SK-N-SH (cell line): ENCODE measurements at regions not wholly inside any gene's neighbourhood (a gene's known extent, or its start where the extent isn't known, plus 50 kb on each side); places are given as distances from the start of the nearest gene placed in this dataset.
A peak's percentile ranks its signal among the peaks of the same experiment; 100 is the strongest.

Source experiments
- CTCF ChIA-PET: fragments of 300-600, 350-600 bp; formaldehyde crosslinking; extraction: SDS; loops from one replicate; lab custom pipeline; 2021; lab: Yijun Ruan, JAX
- POLR2A ChIA-PET: fragments of 350-600 bp; sonication (Branson Sonifier 250); formaldehyde crosslinking; extraction: SDS; loops from one replicate; lab custom pipeline; 2020; ENCODE audit warnings: antibody characterized with exemption, inconsistent platforms; lab: Yijun Ruan, JAX
- DNase-seq: peaks from one replicate; pipeline ENCODE4 v3.0.0; 2012
- H2AFZ ChIP-seq: fragments of 200-600 bp; sonication (generic); 2 replicates; pipeline ENCODE4 v1.8.1; 2016; ENCODE audit warnings: antibody characterized with exemption, mild to moderate bottlenecking, low read depth
- H3F3A ChIP-seq: fragments of 200-600 bp; sonication (generic); replicated peaks from 2 replicates; pipeline ENCODE3; 2016; ENCODE audit warnings: antibody characterized with exemption, mild to moderate bottlenecking; ENCODE audit not compliant: insufficient read depth
- H3K27ac ChIP-seq, 2 experiments: fragments of 200-500 bp in 1 of 2; fragments of 200-600 bp in 1 of 2; sonication (Bioruptor generic) in 1 of 2; sonication (generic), shearing (Covaris generic) in 1 of 2; 2 replicates each; pipeline versions ENCODE4 v1.5.1 to v1.6.1; 2014 to 2016; ENCODE audit warnings: low read depth in 2 of 2, inconsistent platforms in 1 of 2, low read length in 1 of 2, mild to moderate bottlenecking in 1 of 2, mixed read lengths in 1 of 2
- H3K27me3 ChIP-seq: fragments of 200-600 bp; sonication (generic), shearing (Covaris generic); 2 replicates; pipeline ENCODE4 v1.6.1; 2016; ENCODE audit warnings: mixed run types; ENCODE audit not compliant: insufficient read depth
- H3K36me3 ChIP-seq, 2 experiments: fragments of 200-500 bp in 1 of 2; fragments of 200-600 bp in 1 of 2; sonication (Bioruptor generic) in 1 of 2; sonication (generic) in 1 of 2; replicated peaks in 1 of 2; 2 replicates each; pipeline versions ENCODE3 to v1.5.1; 2014 to 2016; ENCODE audit warnings: low read length in 1 of 2, mild to moderate bottlenecking in 1 of 2; ENCODE audit not compliant: insufficient read depth in 2 of 2, control insufficient read depth in 1 of 2
- H3K4me1 ChIP-seq, 2 experiments: fragments of 200-500 bp in 1 of 2; fragments of 200-600 bp in 1 of 2; sonication (Bioruptor generic) in 1 of 2; sonication (generic), shearing (Covaris generic) in 1 of 2; 2 replicates each; pipeline versions ENCODE4 v1.5.1 to v1.6.1; 2014 to 2016; ENCODE audit warnings: low read depth in 1 of 2, low read length in 1 of 2, mixed run types in 1 of 2; ENCODE audit not compliant: insufficient read depth in 2 of 2, control insufficient read depth in 1 of 2
- H3K4me2 ChIP-seq: fragments of 200-600 bp; sonication (generic), shearing (Covaris generic); 2 replicates; pipeline ENCODE4 v1.6.1; 2017; ENCODE audit warnings: mixed run types
- H3K4me3 ChIP-seq, 2 experiments: fragments of 200-500 bp in 1 of 2; fragments of 200-600 bp in 1 of 2; sonication (Bioruptor generic) in 1 of 2; sonication (generic), shearing (Covaris generic) in 1 of 2; 2 replicates each; pipeline versions ENCODE4 v1.5.1 to v1.8.1; 2014 to 2016; ENCODE audit warnings: low read depth in 2 of 2, inconsistent platforms in 1 of 2, low read length in 1 of 2, mild to moderate bottlenecking in 1 of 2, mixed read lengths in 1 of 2, moderate library complexity in 1 of 2
- H3K79me2 ChIP-seq: fragments of 200-600 bp; sonication (generic); 2 replicates; pipeline ENCODE4 v1.8.1; 2017; ENCODE audit warnings: mild to moderate bottlenecking; ENCODE audit not compliant: insufficient read depth
- H3K9ac ChIP-seq: fragments of 200-600 bp; sonication (generic); 2 replicates; pipeline ENCODE4 v1.6.1; 2017; ENCODE audit warnings: mixed run types
- H3K9me2 ChIP-seq: fragments of 200-600 bp; sonication (generic); 2 replicates; pipeline ENCODE4 v1.6.1; 2017; ENCODE audit warnings: mixed run types
- H3K9me3 ChIP-seq: fragments of 200-600 bp; sonication (generic); 2 replicates; pipeline ENCODE4 v1.6.1; 2017; ENCODE audit warnings: mixed run types, mild to moderate bottlenecking, moderate library complexity
- H4K20me1 ChIP-seq: fragments of 200-600 bp; sonication (generic); 2 replicates; pipeline ENCODE4 v1.6.1; 2017; ENCODE audit warnings: mild to moderate bottlenecking, mixed run types; ENCODE audit not compliant: insufficient read depth
- CTCF ChIP-seq: fragments of 200-600 bp; sonication (generic); IDR thresholded peaks from 2 replicates; pipeline ENCODE4 v1.6.1; 2017; ENCODE audit warnings: antibody characterized with exemption, mild to moderate bottlenecking, moderate library complexity
- EZH2phosphoT487 ChIP-seq: fragments of 200-600 bp; sonication (generic); IDR thresholded peaks from 2 replicates; pipeline ENCODE4 v1.6.1; 2017; ENCODE audit warnings: low read depth, mixed run types, mild to moderate bottlenecking, antibody characterized with exemption, moderate library complexity, borderline replicate concordance
- JUND ChIP-seq: IDR thresholded peaks from 2 replicates; pipeline ENCODE4 v1.4.0; 2012
- POLR2AphosphoS5 ChIP-seq: IDR thresholded peaks from 2 replicates; pipeline ENCODE4 v1.6.1; 2012; ENCODE audit warnings: low read depth, low read length
- RXRA ChIP-seq: IDR thresholded peaks from 2 replicates; pipeline ENCODE4 v1.4.0; 2012; ENCODE audit warnings: low read depth, mild to moderate bottlenecking, borderline replicate concordance
- SMC3 ChIP-seq: IDR thresholded peaks from 2 replicates; pipeline ENCODE4 v1.6.1; 2012; ENCODE audit warnings: low read depth, low read length, improper control_type of control experiment
- TAF1 ChIP-seq: IDR thresholded peaks from 2 replicates; pipeline ENCODE4 v1.6.1; 2012; ENCODE audit warnings: low read depth, mild to moderate bottlenecking, low read length, moderate library complexity, borderline replicate concordance
- WGBS: methylation state at CpG from one replicate; pipeline ENCODE4 v1.1.6; 2017; ENCODE audit warnings: low lambda C conversion rate; 5-methylcytosine and 5-hydroxymethylcytosine counted together
- TF ChIP-seq, protein P1 (sequence below): IDR thresholded peaks from 2 replicates; pipeline ENCODE4; 2012
- TF ChIP-seq, protein P2 (sequence below): IDR thresholded peaks from 2 replicates; pipeline ENCODE4 v1.4.0; 2012; ENCODE audit warnings: low read depth, borderline replicate concordance

DNA sequence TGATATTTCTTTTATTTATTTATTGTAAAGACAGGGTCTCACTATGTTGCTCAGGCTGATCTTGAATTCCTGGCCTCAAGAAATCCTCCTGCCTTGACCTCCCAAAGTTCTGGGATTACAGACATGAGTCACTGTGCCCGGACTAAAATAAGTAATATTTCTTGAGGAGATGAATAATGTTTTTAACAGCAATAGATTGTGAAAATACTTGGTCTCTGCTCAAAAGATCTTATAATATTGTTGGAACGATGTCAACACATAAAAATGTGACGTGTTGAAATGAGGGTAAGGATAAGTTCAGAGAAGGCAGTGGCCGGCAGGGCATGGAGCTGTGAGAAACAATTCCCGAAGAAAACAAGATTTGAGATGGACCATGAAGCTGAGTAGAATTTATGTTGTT lies 178.7 kb downstream of the GJA1 start:
- H3K36me3 ChIP-seq: no peaks in the 10 kb centered on the region
- no peak overlapping the region for H3K9ac ChIP-seq
- ChIA-PET POLR2A (no interaction called here), CTCF (no interaction called here)
- no peak for TF ChIP-seq JUND
- TF ChIP-seq, protein P1, sequence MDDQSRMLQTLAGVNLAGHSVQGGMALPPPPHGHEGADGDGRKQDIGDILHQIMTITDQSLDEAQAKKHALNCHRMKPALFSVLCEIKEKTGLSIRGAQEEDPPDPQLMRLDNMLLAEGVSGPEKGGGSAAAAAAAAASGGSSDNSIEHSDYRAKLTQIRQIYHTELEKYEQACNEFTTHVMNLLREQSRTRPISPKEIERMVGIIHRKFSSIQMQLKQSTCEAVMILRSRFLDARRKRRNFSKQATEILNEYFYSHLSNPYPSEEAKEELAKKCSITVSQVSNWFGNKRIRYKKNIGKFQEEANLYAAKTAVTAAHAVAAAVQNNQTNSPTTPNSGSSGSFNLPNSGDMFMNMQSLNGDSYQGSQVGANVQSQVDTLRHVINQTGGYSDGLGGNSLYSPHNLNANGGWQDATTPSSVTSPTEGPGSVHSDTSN: no peak
- no peak for TF ChIP-seq SMC3
- TF ChIP-seq RXRA: no peak
- no peak for TF ChIP-seq EZH2phosphoT487
- TF ChIP-seq TAF1: no peak
- TF ChIP-seq, protein P2, sequence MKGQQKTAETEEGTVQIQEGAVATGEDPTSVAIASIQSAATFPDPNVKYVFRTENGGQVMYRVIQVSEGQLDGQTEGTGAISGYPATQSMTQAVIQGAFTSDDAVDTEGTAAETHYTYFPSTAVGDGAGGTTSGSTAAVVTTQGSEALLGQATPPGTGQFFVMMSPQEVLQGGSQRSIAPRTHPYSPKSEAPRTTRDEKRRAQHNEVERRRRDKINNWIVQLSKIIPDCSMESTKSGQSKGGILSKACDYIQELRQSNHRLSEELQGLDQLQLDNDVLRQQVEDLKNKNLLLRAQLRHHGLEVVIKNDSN: no peak
- H3K9me2 ChIP-seq: peaks cover 2% of the 10 kb centered on the region
- no peaks in the 10 kb centered on the region for H3K4me1 ChIP-seq
- 82% methylated on average over 5 of the region's 5 CpGs for WGBS
- no peaks in the 10 kb centered on the region for H3K79me2 ChIP-seq
- DNase-seq: no peak
- no peak overlapping the region for H2AFZ ChIP-seq
- H3K4me2 ChIP-seq: no peak overlapping the region
- H3K27me3 ChIP-seq: no peaks in the 10 kb centered on the region
- H4K20me1 ChIP-seq: no peaks in the 10 kb centered on the region
- H3F3A ChIP-seq: no peaks in the 10 kb centered on the region
- H3K27ac ChIP-seq: no peak overlapping the region
- H3K4me3 ChIP-seq: no peak overlapping the region
- H3K9me3 ChIP-seq: no peaks in the 10 kb centered on the region

GRCh38 chr6:121615493-121615892 lies 180.0 kb downstream of the GJA1 start:
- no peak for TF ChIP-seq POLR2AphosphoS5
- TF ChIP-seq CTCF: peak; percentile 33; the same call in 1 of the 2 replicates
- TF ChIP-seq, all 33 proteins: peak for 1
- Histone ChIP-seq H2AFZ (no peak overlapping the region), H3K4me2 (no peak overlapping the region), H3K4me3 (no peak overlapping the region), H3F3A (no peaks in the 10 kb centered on the region), H3K9ac (no peak overlapping the region), H4K20me1 (no peaks in the 10 kb centered on the region), H3K9me2 (no peaks in the 10 kb centered on the region; the same call in 1 of the 2 replicates), H3K9me3 (no peaks in the 10 kb centered on the region), H3K36me3 (no peaks in the 10 kb centered on the region), H3K79me2 (no peaks in the 10 kb centered on the region), H3K27me3 (no peaks in the 10 kb centered on the region), H3K4me1 (no peaks in the 10 kb centered on the region), H3K27ac (no peak overlapping the region)
- DNase-seq: no peak
- ChIA-PET CTCF (no interaction called here), POLR2A (no interaction called here)
- WGBS: 59% methylated on average over 3 of the region's 3 CpGs
